ENCODE measurements at regions not wholly inside any gene's neighbourhood (a gene's known extent, or its start where the extent isn't known, plus 50 kb on each side); places are given as distances from the start of the nearest gene placed in this dataset.
A peak's percentile ranks its signal among the peaks of the same experiment; 100 is the strongest.

- Histone ChIP-seq H3K36me3 (no peaks in the 10 kb centered on the region), H3K9me3 (no peaks in the 10 kb centered on the region), H3K27me3 (ENCODE audit: low read depth) (peaks cover 48% of the 10 kb centered on the region), H3K4me1 (no peaks in the 10 kb centered on the region), H3K4me3 (no peak overlapping the region), H3K27ac (no peak overlapping the region)
- TF ChIP-seq CTCF (IDR thresholded peaks at IDR 0.05), result no peak
- intact Hi-C loops (cut with DNase I), result no loop called here
- DNase-seq, result no peak
- no peak for ATAC-seq
Observed at GRCh38 chr19:30667746-30668145, 295.6 kb downstream of the ZNF536 start.

GRCh38 chr19:30667227-30667626 lies 295.0 kb downstream of the ZNF536 start:
- no peak for DNase-seq
- intact Hi-C loops (cut with DNase I), result no loop called here
- peaks cover 48% of the 10 kb centered on the region for H3K27me3 ChIP-seq (ENCODE audit: low read depth)
- no peak for TF ChIP-seq CTCF (IDR thresholded peaks at IDR 0.05)
- H3K4me1 ChIP-seq, result no peaks in the 10 kb centered on the region
- ATAC-seq, result no peak
- H3K9me3 ChIP-seq, result no peaks in the 10 kb centered on the region
- H3K36me3 ChIP-seq, result no peaks in the 10 kb centered on the region
- H3K27ac ChIP-seq, result no peak overlapping the region
- no peak overlapping the region for H3K4me3 ChIP-seq

GRCh38 chr19:30666301-30666803 lies 294.2 kb downstream of the ZNF536 start:
- no peak for DNase-seq

GRCh38 chr19:30665449-30665848 lies 293.3 kb downstream of the ZNF536 start:
- intact Hi-C loops (cut with DNase I), result no loop called here
- Histone ChIP-seq H3K36me3 (no peaks in the 10 kb centered on the region), H3K27ac (no peak overlapping the region), H3K9me3 (no peaks in the 10 kb centered on the region), H3K4me3 (no peak overlapping the region), H3K4me1 (no peaks in the 10 kb centered on the region), H3K27me3 (ENCODE audit: low read depth) (peaks cover 48% of the 10 kb centered on the region)
- TF ChIP-seq CTCF (IDR thresholded peaks at IDR 0.05), result no peak
- no peak for ATAC-seq
- DNase-seq, result no peak

More at GRCh38 chr19:30666301-30666803, 294.2 kb downstream of the ZNF536 start:
- peaks cover 48% of the 10 kb centered on the region for H3K27me3 ChIP-seq (ENCODE audit: low read depth)
- no peak overlapping the region for H3K27ac ChIP-seq
- no peaks in the 10 kb centered on the region for H3K9me3 ChIP-seq
- ATAC-seq, result peak; percentile 42 to 49
- no peak overlapping the region for H3K4me3 ChIP-seq
- TF ChIP-seq CTCF (IDR thresholded peaks at IDR 0.05), result peak; percentile 82
- intact Hi-C loops (cut with DNase I), result no loop called here
- no peaks in the 10 kb centered on the region for H3K36me3 ChIP-seq
- no peaks in the 10 kb centered on the region for H3K4me1 ChIP-seq

- H3K9me3 ChIP-seq, result no peaks in the 10 kb centered on the region
- TF ChIP-seq CTCF (IDR thresholded peaks at IDR 0.05), result no peak
- H3K4me3 ChIP-seq, result no peak overlapping the region
- DNase-seq (no peak), ATAC-seq (no peak)
- no peaks in the 10 kb centered on the region for H3K36me3 ChIP-seq
- H3K4me1 ChIP-seq, result no peaks in the 10 kb centered on the region
- H3K27ac ChIP-seq, result no peak overlapping the region
- intact Hi-C loops (cut with DNase I), result no loop called here
- peaks cover 31% of the 10 kb centered on the region for H3K27me3 ChIP-seq (ENCODE audit: low read depth)
Observed at GRCh38 chr19:30663611-30664174, 291.5 kb downstream of the ZNF536 start.
